Ishikawa (cell line): ENCODE measurements at regions not wholly inside any gene's neighbourhood (a gene's known extent, or its start where the extent isn't known, plus 50 kb on each side); places are given as distances from the start of the nearest gene placed in this dataset.

Experiments
- CEBPB ChIP-seq: IDR thresholded peaks from 2 replicates; pipeline ENCODE4 v1.6.1; 2012
- CREB1 ChIP-seq: IDR thresholded peaks from 2 replicates; pipeline ENCODE4 v1.6.1; 2012; ENCODE audit warnings: low read depth
- EGR1 ChIP-seq: IDR thresholded peaks from 2 replicates; pipeline ENCODE4 v1.6.1; 2012
- EP300 ChIP-seq: IDR thresholded peaks from 2 replicates; pipeline ENCODE4 v1.6.1; 2012; ENCODE audit warnings: borderline replicate concordance
- FOXM1 ChIP-seq: IDR thresholded peaks from 2 replicates; pipeline ENCODE4 v1.6.1; 2012; ENCODE audit warnings: low read depth, borderline replicate concordance
- MAX ChIP-seq: IDR thresholded peaks from 2 replicates; pipeline ENCODE4 v1.6.1; 2012
- NFIC ChIP-seq: IDR thresholded peaks from 2 replicates; pipeline ENCODE4 v1.6.1; 2012
- RAD21 ChIP-seq: IDR thresholded peaks from 2 replicates; pipeline ENCODE4 v1.6.1; 2012; ENCODE audit warnings: low read depth
- REST ChIP-seq: IDR thresholded peaks from 2 replicates; pipeline ENCODE4 v1.6.1; 2012; ENCODE audit warnings: low read depth, mild to moderate bottlenecking
- TAF1 ChIP-seq: IDR thresholded peaks from 2 replicates; pipeline ENCODE4 v1.6.1; 2012; ENCODE audit warnings: low read depth, mild to moderate bottlenecking
- TCF12 ChIP-seq: IDR thresholded peaks from 2 replicates; pipeline ENCODE4 v1.6.1; 2012; ENCODE audit warnings: low read depth
- TEAD4 ChIP-seq: IDR thresholded peaks from 2 replicates; pipeline ENCODE4 v1.6.1; 2012
- USF1 ChIP-seq: IDR thresholded peaks from 2 replicates; pipeline ENCODE4 v1.6.1; 2012
- YY1 ChIP-seq: IDR thresholded peaks from 2 replicates; pipeline ENCODE4 v1.6.1; 2012; ENCODE audit warnings: low read depth
- ZBTB7A ChIP-seq: IDR thresholded peaks from 2 replicates; pipeline ENCODE4 v1.6.1; 2012; ENCODE audit warnings: low read depth

- TF ChIP-seq RAD21 (no peak), EP300 (no peak), MAX (no peak), TAF1 (no peak), REST (no peak), FOXM1 (no peak), USF1 (no peak), YY1 (no peak), CREB1 (no peak), NFIC (no peak), ZBTB7A (no peak), EGR1 (no peak)
Observed at GRCh38 chr2:228339525-228339924, 158.0 kb upstream of the SPHKAP start.

- TF ChIP-seq RAD21 (no peak), YY1 (no peak), REST (no peak), EGR1 (no peak), ZBTB7A (no peak), FOXM1 (no peak), CREB1 (no peak), CEBPB (no peak), NFIC (no peak), TCF12 (no peak), TAF1 (no peak), USF1 (no peak), TEAD4 (no peak), EP300 (no peak), MAX (no peak)
Observed at GRCh38 chr2:228334180-228334579, 152.7 kb upstream of the SPHKAP start.

- TF ChIP-seq EP300 (no peak), NFIC (no peak), REST (no peak), MAX (no peak), TEAD4 (no peak), EGR1 (no peak), USF1 (no peak), CEBPB (no peak), ZBTB7A (no peak), RAD21 (no peak), YY1 (no peak), CREB1 (no peak), TAF1 (no peak), FOXM1 (no peak), TCF12 (no peak)
Observed at GRCh38 chr2:228329282-228329681, 147.8 kb upstream of the SPHKAP start.

GRCh38 chr2:228321015-228321414 is 139.5 kb upstream of the SPHKAP start:
- TF ChIP-seq TAF1 (no peak), TCF12 (no peak), YY1 (no peak), FOXM1 (no peak), REST (no peak), RAD21 (no peak), EGR1 (no peak), NFIC (no peak), CREB1 (no peak), MAX (no peak), EP300 (no peak), USF1 (no peak), ZBTB7A (no peak), CEBPB (no peak)
